HEK293 (cell line): ENCODE measurements at regions not wholly inside any gene's neighbourhood (a gene's known extent, or its start where the extent isn't known, plus 50 kb on each side); places are given as distances from the start of the nearest gene placed in this dataset.

Experiments
- CTCF ChIA-PET: fragments of 350-600 bp; formaldehyde crosslinking; extraction: SDS; loops from one replicate; lab custom pipeline; 2021; ENCODE audit warnings: antibody characterized with exemption; lab: Yijun Ruan, JAX
- POLR2A ChIA-PET: fragments of 300-600 bp; formaldehyde crosslinking; extraction: SDS; loops from one replicate; lab custom pipeline; 2020; ENCODE audit warnings: antibody characterized with exemption, inconsistent platforms; lab: Yijun Ruan, JAX
- H3K27ac ChIP-seq: fragments of 200-500 bp; sonication (Bioruptor generic); 2 replicates; pipeline ENCODE4 v1.5.1; 2014; ENCODE audit warnings: low read depth, low read length, control low read depth, inconsistent platforms; ENCODE audit errors: extremely low read depth
- H3K36me3 ChIP-seq, 2 experiments: fragments of 200-500 bp in 1 of 2; sonication (Bioruptor generic) in 1 of 2; 1 replicate in 1 of 2; 2 replicates in 1 of 2; pipeline ENCODE4 v1.5.1; 2014 to 2017; ENCODE audit warnings: inconsistent platforms in 2 of 2, low read length in 2 of 2; ENCODE audit not compliant: control insufficient read depth in 2 of 2, insufficient read depth in 1 of 2
- H3K4me1 ChIP-seq: fragments of 200-500 bp; sonication (Bioruptor generic); 2 replicates; pipeline ENCODE4 v1.5.1; 2014; ENCODE audit warnings: mild to moderate bottlenecking, low read length, inconsistent platforms; ENCODE audit not compliant: control insufficient read depth, insufficient read depth
- H3K4me3 ChIP-seq: 2 replicates; pipeline ENCODE4 v1.5.1; 2011; ENCODE audit warnings: low read depth, mild to moderate bottlenecking, control low read depth, low read length, moderate library complexity
- H3K9me3 ChIP-seq: fragments of 200-500 bp; sonication (Bioruptor generic); 2 replicates; pipeline ENCODE4 v1.5.1; 2014; ENCODE audit warnings: low read depth, low read length, inconsistent platforms; ENCODE audit not compliant: control insufficient read depth, insufficient read depth
- BCL11A ChIP-seq: fragments of 450-650 bp; formaldehyde crosslinking; IDR thresholded peaks from 2 replicates; pipeline ENCODE4 v1.5.1; 2016; ENCODE audit warnings: low read depth, missing biosample characterization, missing genetic modification characterization
- EGR2 ChIP-seq: fragments of 450-650 bp; formaldehyde crosslinking; IDR thresholded peaks from 2 replicates; pipeline ENCODE4 v1.5.1; 2016; ENCODE audit warnings: low read depth, missing biosample characterization, missing genetic modification characterization
- HOXC10 ChIP-seq: sonication (generic); formaldehyde crosslinking; IDR thresholded peaks from 2 replicates; pipeline ENCODE4 v1.8.1; 2023; ENCODE audit warnings: mild to moderate bottlenecking, missing genetic modification reagents
- SP2 ChIP-seq: fragments of 450-650 bp; formaldehyde crosslinking; IDR thresholded peaks from 2 replicates; pipeline ENCODE4 v1.5.1; 2016; ENCODE audit warnings: missing biosample characterization, missing genetic modification characterization
- SP7 ChIP-seq: fragments of 450-650 bp; formaldehyde crosslinking; IDR thresholded peaks from 2 replicates; pipeline ENCODE4 v1.5.1; 2016; ENCODE audit warnings: missing biosample characterization, missing genetic modification characterization
- ZBTB49 ChIP-seq: fragments of 450-650 bp; formaldehyde crosslinking; IDR thresholded peaks from 2 replicates; pipeline ENCODE4 v1.5.1; 2016; ENCODE audit warnings: missing biosample characterization, missing genetic modification characterization, low read depth
- ZBTB8A ChIP-seq: fragments of 450-650 bp; formaldehyde crosslinking; IDR thresholded peaks from 2 replicates; pipeline ENCODE4 v1.5.1; 2016; ENCODE audit warnings: missing biosample characterization, missing genetic modification characterization
- ZEB2 ChIP-seq: fragments of 450-650 bp; formaldehyde crosslinking; IDR thresholded peaks from 2 replicates; pipeline ENCODE4 v1.5.1; 2016; ENCODE audit warnings: missing biosample characterization, missing genetic modification characterization
- ZNF121 ChIP-seq: fragments of 450-650 bp; formaldehyde crosslinking; IDR thresholded peaks from 2 replicates; pipeline ENCODE4 v1.5.1; 2016; ENCODE audit warnings: missing biosample characterization, missing genetic modification characterization
- ZNF23 ChIP-seq: fragments of 450-650 bp; formaldehyde crosslinking; IDR thresholded peaks from 2 replicates; pipeline ENCODE4 v1.5.1; 2016; ENCODE audit warnings: missing biosample characterization, missing genetic modification characterization, borderline replicate concordance
- ZNF292 ChIP-seq: fragments of 450-650 bp; formaldehyde crosslinking; IDR thresholded peaks from 2 replicates; pipeline ENCODE4 v1.5.1; 2016; ENCODE audit warnings: low read depth, missing biosample characterization, missing genetic modification characterization, borderline replicate concordance
- ZNF37A ChIP-seq: fragments of 450-650 bp; IDR thresholded peaks from 2 replicates; pipeline ENCODE4 v1.5.1; 2018; ENCODE audit warnings: missing biosample characterization, missing genetic modification characterization
- ZNF423 ChIP-seq: fragments of 450-650 bp; formaldehyde crosslinking; IDR thresholded peaks from 2 replicates; pipeline ENCODE4 v1.5.1; 2016; ENCODE audit warnings: missing biosample characterization, missing genetic modification characterization
- ZNF560 ChIP-seq: fragments of 450-650 bp; formaldehyde crosslinking; IDR thresholded peaks from 2 replicates; pipeline ENCODE4 v1.5.1; 2017; ENCODE audit warnings: missing biosample characterization, missing genetic modification characterization, borderline replicate concordance
- ZNF596 ChIP-seq: fragments of 450-650 bp; IDR thresholded peaks from 2 replicates; pipeline ENCODE4 v1.5.0; 2018; ENCODE audit warnings: missing biosample characterization, mild to moderate bottlenecking, missing genetic modification characterization, moderate library complexity
- ZNF610 ChIP-seq: fragments of 450-650 bp; formaldehyde crosslinking; IDR thresholded peaks from 2 replicates; pipeline ENCODE4 v1.5.1; 2016; ENCODE audit warnings: missing biosample characterization, missing genetic modification characterization, borderline replicate concordance
- ZNF624 ChIP-seq: fragments of 450-650 bp; formaldehyde crosslinking; IDR thresholded peaks from 2 replicates; pipeline ENCODE4 v1.5.1; 2017; ENCODE audit warnings: missing biosample characterization, missing genetic modification characterization
- ZNF677 ChIP-seq: fragments of 450-650 bp; IDR thresholded peaks from 2 replicates; pipeline ENCODE4 v1.5.0; 2018; ENCODE audit warnings: missing biosample characterization, mild to moderate bottlenecking, missing genetic modification characterization, moderate library complexity
- ZNF76 ChIP-seq: fragments of 450-650 bp; formaldehyde crosslinking; IDR thresholded peaks from 2 replicates; pipeline ENCODE4; 2016; ENCODE audit warnings: low read depth, missing biosample characterization, missing genetic modification characterization, borderline replicate concordance
- ZSCAN30 ChIP-seq: fragments of 450-650 bp; IDR thresholded peaks from 2 replicates; pipeline ENCODE4 v1.5.1; 2018; ENCODE audit warnings: missing biosample characterization, mild to moderate bottlenecking, missing genetic modification characterization, moderate library complexity
- ZXDB ChIP-seq: fragments of 450-650 bp; formaldehyde crosslinking; IDR thresholded peaks from 2 replicates; pipeline ENCODE4 v1.5.1; 2016; ENCODE audit warnings: missing biosample characterization, missing genetic modification characterization
- TF ChIP-seq, protein P1 (sequence below): fragments of 450-650 bp; formaldehyde crosslinking; IDR thresholded peaks from 2 replicates; pipeline ENCODE4 v1.5.1; 2016; ENCODE audit warnings: missing biosample characterization, missing genetic modification characterization, low read depth
- TF ChIP-seq, protein P2 (sequence below): fragments of 450-650 bp; formaldehyde crosslinking; IDR thresholded peaks from 2 replicates; pipeline ENCODE4 v1.5.1; 2016; ENCODE audit warnings: missing biosample characterization, missing genetic modification characterization
- TF ChIP-seq, protein P3 (sequence below): fragments of 450-650 bp; formaldehyde crosslinking; IDR thresholded peaks from 2 replicates; pipeline ENCODE4 v1.5.1; 2016; ENCODE audit warnings: missing biosample characterization, missing genetic modification characterization, borderline replicate concordance
- TF ChIP-seq, protein P4 (sequence below): fragments of 450-650 bp; formaldehyde crosslinking; IDR thresholded peaks from 2 replicates; pipeline ENCODE4 v1.5.1; 2017; ENCODE audit warnings: missing biosample characterization, missing genetic modification characterization

- ChIA-PET CTCF (no interaction called here), POLR2A (no interaction called here)
- TF ChIP-seq ZNF610 (tag by site-specific recombination): no peak
- TF ChIP-seq ZBTB8A: no peak
- no peak for TF ChIP-seq ZNF37A (tag by site-specific recombination)
- TF ChIP-seq ZNF423: no peak
- TF ChIP-seq ZNF121: no peak
- TF ChIP-seq, protein P1, sequence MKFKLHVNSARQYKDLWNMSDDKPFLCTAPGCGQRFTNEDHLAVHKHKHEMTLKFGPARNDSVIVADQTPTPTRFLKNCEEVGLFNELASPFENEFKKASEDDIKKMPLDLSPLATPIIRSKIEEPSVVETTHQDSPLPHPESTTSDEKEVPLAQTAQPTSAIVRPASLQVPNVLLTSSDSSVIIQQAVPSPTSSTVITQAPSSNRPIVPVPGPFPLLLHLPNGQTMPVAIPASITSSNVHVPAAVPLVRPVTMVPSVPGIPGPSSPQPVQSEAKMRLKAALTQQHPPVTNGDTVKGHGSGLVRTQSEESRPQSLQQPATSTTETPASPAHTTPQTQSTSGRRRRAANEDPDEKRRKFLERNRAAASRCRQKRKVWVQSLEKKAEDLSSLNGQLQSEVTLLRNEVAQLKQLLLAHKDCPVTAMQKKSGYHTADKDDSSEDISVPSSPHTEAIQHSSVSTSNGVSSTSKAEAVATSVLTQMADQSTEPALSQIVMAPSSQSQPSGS (tag by site-specific recombination): no peak
- no peak for TF ChIP-seq HOXC10
- Histone ChIP-seq H3K27ac (no peak overlapping the region), H3K9me3 (no peaks in the 10 kb centered on the region), H3K4me1 (no peaks in the 10 kb centered on the region), H3K4me3 (no peak overlapping the region), H3K36me3 (no peaks in the 10 kb centered on the region)
These were observed 310.2 kb upstream of the SUCLG2 start for GRCh38 chr3:67964596-67964995.

DNA sequence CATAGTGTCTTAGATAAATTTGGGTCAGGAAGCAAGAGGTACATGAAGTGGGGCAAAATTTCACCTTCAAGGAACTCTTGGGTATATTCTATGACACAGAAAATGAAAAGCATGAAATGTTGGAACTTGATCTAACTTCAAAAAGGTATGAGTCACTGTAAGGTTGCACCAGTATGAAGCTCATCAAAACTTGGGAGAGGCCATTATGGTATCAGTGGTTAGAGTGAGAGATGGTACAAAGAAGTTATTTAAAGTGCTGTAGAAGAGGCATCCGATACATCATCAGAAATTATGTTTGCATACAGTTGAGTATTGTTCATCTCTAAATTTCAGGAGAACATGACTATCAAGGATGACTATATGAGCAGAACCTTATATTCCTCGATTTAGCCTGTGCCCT, 302.9 kb upstream of the SUCLG2 start:
- H3K9me3 ChIP-seq: no peaks in the 10 kb centered on the region
- H3K4me1 ChIP-seq: no peaks in the 10 kb centered on the region
- H3K4me3 ChIP-seq: no peak overlapping the region
- TF ChIP-seq ZXDB (tag by site-specific recombination) (no peak), SP2 (tag by site-specific recombination) (no peak), ZNF624 (tag by site-specific recombination) (no peak), ZNF23 (tag by site-specific recombination) (no peak), ZNF677 (tag by site-specific recombination) (no peak), ZNF596 (tag by site-specific recombination) (no peak), ZNF76 (no peak)
- TF ChIP-seq, protein P2, sequence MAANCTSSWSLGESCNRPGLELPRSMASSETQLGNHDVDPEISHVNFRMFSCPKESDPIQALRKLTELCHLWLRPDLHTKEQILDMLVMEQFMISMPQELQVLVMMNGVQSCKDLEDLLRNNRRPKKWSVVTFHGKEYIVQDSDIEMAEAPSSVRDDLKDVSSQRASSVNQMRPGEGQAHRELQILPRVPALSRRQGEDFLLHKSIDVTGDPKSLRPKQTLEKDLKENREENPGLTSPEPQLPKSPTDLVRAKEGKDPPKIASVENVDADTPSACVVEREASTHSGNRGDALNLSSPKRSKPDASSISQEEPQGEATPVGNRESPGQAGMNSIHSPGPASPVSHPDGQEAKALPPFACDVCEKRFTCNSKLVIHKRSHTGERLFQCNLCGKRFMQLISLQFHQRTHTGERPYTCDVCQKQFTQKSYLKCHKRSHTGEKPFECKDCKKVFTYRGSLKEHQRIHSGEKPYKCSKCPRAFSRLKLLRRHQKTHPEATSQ (tag by site-specific recombination): no peak
- no peaks in the 10 kb centered on the region for H3K36me3 ChIP-seq
- ChIA-PET CTCF (no interaction called here), POLR2A (no interaction called here)
- H3K27ac ChIP-seq: no peak overlapping the region

DNA sequence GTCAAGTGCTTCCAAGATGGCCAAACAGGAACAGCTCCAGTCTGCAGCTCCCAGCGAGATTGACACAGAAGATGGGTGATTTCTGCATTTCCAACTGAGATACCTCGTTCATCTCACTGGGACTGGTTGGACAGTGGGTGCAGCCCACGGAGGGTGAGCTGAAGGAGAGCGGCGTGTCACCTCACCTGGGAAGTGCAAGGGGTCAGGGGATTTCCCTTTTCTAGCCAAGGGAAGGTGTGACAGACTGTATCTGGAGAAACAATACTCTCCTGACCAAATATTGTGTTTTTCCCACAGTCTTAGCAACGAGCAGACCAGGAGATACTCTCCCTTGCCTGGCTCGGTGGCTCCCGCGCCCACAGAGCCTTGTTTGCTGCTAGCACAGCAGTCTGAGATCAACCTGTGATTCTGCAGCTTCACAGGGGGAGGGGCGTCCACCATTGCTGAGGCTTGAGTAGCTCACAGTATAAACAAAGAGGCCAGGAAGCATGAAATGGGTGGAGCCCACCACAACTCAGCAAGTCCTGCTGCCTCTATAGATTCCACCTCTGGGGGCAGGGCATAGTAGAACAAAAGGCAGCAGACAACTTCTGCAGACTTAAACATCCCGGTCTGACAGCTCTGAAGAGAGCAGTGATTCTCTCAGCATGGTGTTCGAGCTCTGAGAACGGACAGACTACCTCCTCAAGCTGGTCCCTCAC, 293.5 kb upstream of the SUCLG2 start:
- ChIA-PET POLR2A (no interaction called here), CTCF (no interaction called here)
- no peak overlapping the region for H3K4me3 ChIP-seq
- no peaks in the 10 kb centered on the region for H3K4me1 ChIP-seq
- H3K9me3 ChIP-seq: no peaks in the 10 kb centered on the region
- H3K36me3 ChIP-seq: no peaks in the 10 kb centered on the region
- H3K27ac ChIP-seq: no peak overlapping the region
- TF ChIP-seq ZNF292 (tag by site-specific recombination): no peak
- TF ChIP-seq BCL11A: no peak
- no peak for TF ChIP-seq SP7 (tag by site-specific recombination)
- TF ChIP-seq ZNF560: no peak
- no peak for TF ChIP-seq ZBTB49 (tag by site-specific recombination)
- TF ChIP-seq, protein P3, sequence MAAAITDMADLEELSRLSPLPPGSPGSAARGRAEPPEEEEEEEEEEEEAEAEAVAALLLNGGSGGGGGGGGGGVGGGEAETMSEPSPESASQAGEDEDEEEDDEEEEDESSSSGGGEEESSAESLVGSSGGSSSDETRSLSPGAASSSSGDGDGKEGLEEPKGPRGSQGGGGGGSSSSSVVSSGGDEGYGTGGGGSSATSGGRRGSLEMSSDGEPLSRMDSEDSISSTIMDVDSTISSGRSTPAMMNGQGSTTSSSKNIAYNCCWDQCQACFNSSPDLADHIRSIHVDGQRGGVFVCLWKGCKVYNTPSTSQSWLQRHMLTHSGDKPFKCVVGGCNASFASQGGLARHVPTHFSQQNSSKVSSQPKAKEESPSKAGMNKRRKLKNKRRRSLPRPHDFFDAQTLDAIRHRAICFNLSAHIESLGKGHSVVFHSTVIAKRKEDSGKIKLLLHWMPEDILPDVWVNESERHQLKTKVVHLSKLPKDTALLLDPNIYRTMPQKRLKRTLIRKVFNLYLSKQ (tag by site-specific recombination): no peak
- TF ChIP-seq EGR2 (tag by site-specific recombination): no peak
- no peak for TF ChIP-seq ZEB2 (tag by site-specific recombination)
- TF ChIP-seq, protein P4, sequence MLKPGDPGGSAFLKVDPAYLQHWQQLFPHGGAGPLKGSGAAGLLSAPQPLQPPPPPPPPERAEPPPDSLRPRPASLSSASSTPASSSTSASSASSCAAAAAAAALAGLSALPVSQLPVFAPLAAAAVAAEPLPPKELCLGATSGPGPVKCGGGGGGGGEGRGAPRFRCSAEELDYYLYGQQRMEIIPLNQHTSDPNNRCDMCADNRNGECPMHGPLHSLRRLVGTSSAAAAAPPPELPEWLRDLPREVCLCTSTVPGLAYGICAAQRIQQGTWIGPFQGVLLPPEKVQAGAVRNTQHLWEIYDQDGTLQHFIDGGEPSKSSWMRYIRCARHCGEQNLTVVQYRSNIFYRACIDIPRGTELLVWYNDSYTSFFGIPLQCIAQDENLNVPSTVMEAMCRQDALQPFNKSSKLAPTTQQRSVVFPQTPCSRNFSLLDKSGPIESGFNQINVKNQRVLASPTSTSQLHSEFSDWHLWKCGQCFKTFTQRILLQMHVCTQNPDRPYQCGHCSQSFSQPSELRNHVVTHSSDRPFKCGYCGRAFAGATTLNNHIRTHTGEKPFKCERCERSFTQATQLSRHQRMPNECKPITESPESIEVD (tag by site-specific recombination): no peak
- TF ChIP-seq ZSCAN30 (tag by site-specific recombination): no peak
